ENCODE measurements at regions not wholly inside any gene's neighbourhood (a gene's known extent, or its start where the extent isn't known, plus 50 kb on each side); places are given as distances from the start of the nearest gene placed in this dataset.
"Not testable (repeated sequence)": the region's sequence is repeated elsewhere in the genome, so short reads cannot be mapped to it uniquely, and the experiment has no call there.

- DNase-seq = no peak
These were observed 122.4 kb upstream of the SMURF2 start for GRCh38 chr17:64784353-64785010.

- no peak for DNase-seq
These were observed 121.6 kb upstream of the SMURF2 start for GRCh38 chr17:64783556-64784352.

GRCh38 chr17:64783031-64783461, 120.9 kb upstream of the SMURF2 start:
- DNase-seq = no peak

GRCh38 chr17:64781810-64782555, 119.9 kb upstream of the SMURF2 start:
- DNase-seq = no peak

- DNase-seq = no peak
These were observed 119.1 kb upstream of the SMURF2 start for GRCh38 chr17:64781014-64781756.

GRCh38 chr17:64780096-64781013, 118.2 kb upstream of the SMURF2 start:
- no peak for DNase-seq

- no peak for DNase-seq
These were observed 117.4 kb upstream of the SMURF2 start for GRCh38 chr17:64779376-64780095.

- not testable (repeated sequence) for DNase-seq
These were observed 116.9 kb upstream of the SMURF2 start for GRCh38 chr17:64779098-64779375.

GRCh38 chr17:64778240-64779097, 116.4 kb upstream of the SMURF2 start:
- DNase-seq = no peak

GRCh38 chr17:64777415-64778239, 115.5 kb upstream of the SMURF2 start:
- DNase-seq = no peak

- DNase-seq = peak; percentile 66
These were observed 114.8 kb upstream of the SMURF2 start for GRCh38 chr17:64776720-64777414.

GRCh38 chr17:64775701-64776570, 113.8 kb upstream of the SMURF2 start:
- DNase-seq = no peak

GRCh38 chr17:64774888-64775540, 112.9 kb upstream of the SMURF2 start:
- DNase-seq = no peak

GRCh38 chr17:64773836-64774761, 112.0 kb upstream of the SMURF2 start:
- DNase-seq = peak; percentile 45

- DNase-seq = no peak
These were observed 111.3 kb upstream of the SMURF2 start for GRCh38 chr17:64773386-64773835.

- no peak for DNase-seq
These were observed 110.8 kb upstream of the SMURF2 start for GRCh38 chr17:64772845-64773299.
